ENCODE measurements at regions not wholly inside any gene's neighbourhood (a gene's known extent, or its start where the extent isn't known, plus 50 kb on each side); places are given as distances from the start of the nearest gene placed in this dataset.

DNA sequence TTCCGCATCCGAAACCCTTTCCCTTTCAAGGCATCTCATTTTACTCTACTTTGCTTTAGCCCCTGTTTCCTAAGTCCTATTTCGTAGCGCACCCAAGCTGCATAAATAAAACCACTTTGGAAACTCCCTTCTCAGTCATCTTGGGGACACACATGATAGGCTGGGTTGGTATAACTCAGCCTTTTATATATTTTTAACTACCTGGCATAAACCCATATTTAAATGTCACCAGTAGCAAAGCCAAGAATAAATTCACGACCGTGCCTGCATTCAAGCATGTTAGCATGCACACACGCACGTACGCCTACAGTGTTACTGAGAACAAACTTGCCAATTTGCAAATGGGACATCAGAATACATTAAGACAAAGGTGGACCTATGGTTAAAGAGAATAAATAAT is 564.7 kb upstream of the PIK3C3 start:
- TF ChIP-seq, protein P1, sequence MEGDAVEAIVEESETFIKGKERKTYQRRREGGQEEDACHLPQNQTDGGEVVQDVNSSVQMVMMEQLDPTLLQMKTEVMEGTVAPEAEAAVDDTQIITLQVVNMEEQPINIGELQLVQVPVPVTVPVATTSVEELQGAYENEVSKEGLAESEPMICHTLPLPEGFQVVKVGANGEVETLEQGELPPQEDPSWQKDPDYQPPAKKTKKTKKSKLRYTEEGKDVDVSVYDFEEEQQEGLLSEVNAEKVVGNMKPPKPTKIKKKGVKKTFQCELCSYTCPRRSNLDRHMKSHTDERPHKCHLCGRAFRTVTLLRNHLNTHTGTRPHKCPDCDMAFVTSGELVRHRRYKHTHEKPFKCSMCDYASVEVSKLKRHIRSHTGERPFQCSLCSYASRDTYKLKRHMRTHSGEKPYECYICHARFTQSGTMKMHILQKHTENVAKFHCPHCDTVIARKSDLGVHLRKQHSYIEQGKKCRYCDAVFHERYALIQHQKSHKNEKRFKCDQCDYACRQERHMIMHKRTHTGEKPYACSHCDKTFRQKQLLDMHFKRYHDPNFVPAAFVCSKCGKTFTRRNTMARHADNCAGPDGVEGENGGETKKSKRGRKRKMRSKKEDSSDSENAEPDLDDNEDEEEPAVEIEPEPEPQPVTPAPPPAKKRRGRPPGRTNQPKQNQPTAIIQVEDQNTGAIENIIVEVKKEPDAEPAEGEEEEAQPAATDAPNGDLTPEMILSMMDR (IDR thresholded peaks at IDR 0.05; ENCODE audit: low read depth, low read length, missing input control), result no peak
- no peak for TF ChIP-seq RAD21 (IDR thresholded peaks at IDR 0.05)
- TF ChIP-seq, protein P2, sequence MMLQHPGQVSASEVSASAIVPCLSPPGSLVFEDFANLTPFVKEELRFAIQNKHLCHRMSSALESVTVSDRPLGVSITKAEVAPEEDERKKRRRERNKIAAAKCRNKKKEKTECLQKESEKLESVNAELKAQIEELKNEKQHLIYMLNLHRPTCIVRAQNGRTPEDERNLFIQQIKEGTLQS (IDR thresholded peaks at IDR 0.05), result no peak
- TF ChIP-seq, protein P3, sequence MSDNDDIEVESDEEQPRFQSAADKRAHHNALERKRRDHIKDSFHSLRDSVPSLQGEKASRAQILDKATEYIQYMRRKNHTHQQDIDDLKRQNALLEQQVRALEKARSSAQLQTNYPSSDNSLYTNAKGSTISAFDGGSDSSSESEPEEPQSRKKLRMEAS (IDR thresholded peaks at IDR 0.05), result no peak
- TF ChIP-seq, protein P4, sequence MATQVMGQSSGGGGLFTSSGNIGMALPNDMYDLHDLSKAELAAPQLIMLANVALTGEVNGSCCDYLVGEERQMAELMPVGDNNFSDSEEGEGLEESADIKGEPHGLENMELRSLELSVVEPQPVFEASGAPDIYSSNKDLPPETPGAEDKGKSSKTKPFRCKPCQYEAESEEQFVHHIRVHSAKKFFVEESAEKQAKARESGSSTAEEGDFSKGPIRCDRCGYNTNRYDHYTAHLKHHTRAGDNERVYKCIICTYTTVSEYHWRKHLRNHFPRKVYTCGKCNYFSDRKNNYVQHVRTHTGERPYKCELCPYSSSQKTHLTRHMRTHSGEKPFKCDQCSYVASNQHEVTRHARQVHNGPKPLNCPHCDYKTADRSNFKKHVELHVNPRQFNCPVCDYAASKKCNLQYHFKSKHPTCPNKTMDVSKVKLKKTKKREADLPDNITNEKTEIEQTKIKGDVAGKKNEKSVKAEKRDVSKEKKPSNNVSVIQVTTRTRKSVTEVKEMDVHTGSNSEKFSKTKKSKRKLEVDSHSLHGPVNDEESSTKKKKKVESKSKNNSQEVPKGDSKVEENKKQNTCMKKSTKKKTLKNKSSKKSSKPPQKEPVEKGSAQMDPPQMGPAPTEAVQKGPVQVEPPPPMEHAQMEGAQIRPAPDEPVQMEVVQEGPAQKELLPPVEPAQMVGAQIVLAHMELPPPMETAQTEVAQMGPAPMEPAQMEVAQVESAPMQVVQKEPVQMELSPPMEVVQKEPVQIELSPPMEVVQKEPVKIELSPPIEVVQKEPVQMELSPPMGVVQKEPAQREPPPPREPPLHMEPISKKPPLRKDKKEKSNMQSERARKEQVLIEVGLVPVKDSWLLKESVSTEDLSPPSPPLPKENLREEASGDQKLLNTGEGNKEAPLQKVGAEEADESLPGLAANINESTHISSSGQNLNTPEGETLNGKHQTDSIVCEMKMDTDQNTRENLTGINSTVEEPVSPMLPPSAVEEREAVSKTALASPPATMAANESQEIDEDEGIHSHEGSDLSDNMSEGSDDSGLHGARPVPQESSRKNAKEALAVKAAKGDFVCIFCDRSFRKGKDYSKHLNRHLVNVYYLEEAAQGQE (IDR thresholded peaks at IDR 0.05), result no peak

Data from liver (tissue), 3 donors.